Panc1 (cell line): ENCODE measurements at regions not wholly inside any gene's neighbourhood (a gene's known extent, or its start where the extent isn't known, plus 50 kb on each side); places are given as distances from the start of the nearest gene placed in this dataset.

Source experiments
- ATAC-seq: fragments of 200-7000 bp; cut with Tn5 transposase; 2 replicates; pipeline ENCODE4 v1.9.1; 2020; ENCODE audit warnings: mild to moderate bottlenecking, moderate library complexity
- BruUV-seq: library from RNA; stranded (reverse); fragments of 400-500 nt; replicated peaks from 2 replicates; lab custom pipeline; 2021; lab: Mats Ljungman, UMichigan
- CTCF ChIA-PET: fragments of 300-600 bp; sonication (Branson Sonifier 250); formaldehyde crosslinking; loops from one replicate; lab custom pipeline; 2022; ENCODE audit warnings: antibody characterized with exemption; lab: Charles Lee
- POLR2A ChIA-PET: fragments of 300-600 bp; sonication (Branson Sonifier 250); formaldehyde crosslinking; loops from one replicate; lab custom pipeline; 2022; ENCODE audit warnings: antibody characterized with exemption; lab: Charles Lee
- DNase-seq: peaks from one replicate; pipeline ENCODE4 v3.0.0-alpha.2; 2010; ENCODE audit warnings: low read depth, low spot score
- H3K27ac ChIP-seq: 2 replicates; pipeline ENCODE4 v1.5.1; 2011; ENCODE audit warnings: mild to moderate bottlenecking, low read length, inconsistent platforms
- H3K27me3 ChIP-seq: fragments of 200-500 bp; sonication (Bioruptor generic); 2 replicates; pipeline ENCODE4 v1.6.0; 2014; ENCODE audit warnings: low read length, inconsistent platforms; ENCODE audit not compliant: control insufficient read depth, insufficient read depth
- H3K36me3 ChIP-seq: fragments of 200-500 bp; sonication (Bioruptor generic); 2 replicates; pipeline ENCODE4 v1.5.1; 2014; ENCODE audit warnings: inconsistent platforms, mild to moderate bottlenecking, low read length, moderate library complexity; ENCODE audit not compliant: control insufficient read depth, insufficient read depth
- H3K4me1 ChIP-seq: 2 replicates; pipeline ENCODE4 v1.5.1; 2011; ENCODE audit warnings: inconsistent platforms, mild to moderate bottlenecking, low read length, moderate library complexity; ENCODE audit not compliant: control insufficient read depth, insufficient read depth
- H3K4me3 ChIP-seq, 2 experiments: 2 replicates each; pipeline ENCODE4 v1.5.1; 2011 to 2012; ENCODE audit warnings: low read depth in 2 of 2, low read length in 2 of 2, mild to moderate bottlenecking in 2 of 2, inconsistent platforms in 1 of 2, moderate library complexity in 1 of 2
- H3K9me3 ChIP-seq: fragments of 200-500 bp; sonication (Bioruptor generic); 2 replicates; pipeline ENCODE4 v1.5.1; 2014; ENCODE audit warnings: low read depth, mild to moderate bottlenecking, inconsistent platforms, low read length, moderate library complexity; ENCODE audit not compliant: control insufficient read depth, insufficient read depth
- POLR2AphosphoS5 ChIP-seq: IDR thresholded peaks from 2 replicates; pipeline ENCODE4 v1.6.1; 2012; ENCODE audit warnings: mild to moderate bottlenecking, low read depth, low read length, moderate library complexity
- SIN3A ChIP-seq: IDR thresholded peaks from 2 replicates; pipeline ENCODE4 v1.6.1; 2012; ENCODE audit warnings: low read depth, mild to moderate bottlenecking, low read length, moderate library complexity, borderline replicate concordance; ENCODE audit not compliant: insufficient read depth
- TCF7L2 ChIP-seq: IDR thresholded peaks from 2 replicates; pipeline ENCODE4 v1.6.1; 2011; ENCODE audit warnings: mild to moderate bottlenecking, low read depth, low read length, inconsistent platforms
- in situ Hi-C: cut with HindIII; loops from 2 replicates; pipeline ENCODE4 v1.10.0; 2016; ENCODE audit warnings: low sequenced_read_pairs, low pct_unique_long_range_greater_than_20kb
- intact Hi-C: fragments of 100-400 bp; cut with micrococcal nuclease; formaldehyde crosslinking; loops from one replicate; pipeline ENCODE4 v1.10.0; 2022; ENCODE audit not compliant: unreplicated experiment
- TF ChIP-seq, protein P1 (sequence below): fragments of 450-650 bp; IDR thresholded peaks from 2 replicates; pipeline ENCODE4 v1.5.1; 2017; ENCODE audit warnings: mild to moderate bottlenecking
- TF ChIP-seq, protein P2 (sequence below), 2 experiments: IDR thresholded peaks; 2 replicates each; pipeline ENCODE4 v1.6.1; 2011 to 2012; ENCODE audit warnings: low read depth in 2 of 2, control low read depth in 1 of 2, low read length in 1 of 2, mild to moderate bottlenecking in 1 of 2, moderate library complexity in 1 of 2; ENCODE audit not compliant: insufficient read depth in 1 of 2

DNA sequence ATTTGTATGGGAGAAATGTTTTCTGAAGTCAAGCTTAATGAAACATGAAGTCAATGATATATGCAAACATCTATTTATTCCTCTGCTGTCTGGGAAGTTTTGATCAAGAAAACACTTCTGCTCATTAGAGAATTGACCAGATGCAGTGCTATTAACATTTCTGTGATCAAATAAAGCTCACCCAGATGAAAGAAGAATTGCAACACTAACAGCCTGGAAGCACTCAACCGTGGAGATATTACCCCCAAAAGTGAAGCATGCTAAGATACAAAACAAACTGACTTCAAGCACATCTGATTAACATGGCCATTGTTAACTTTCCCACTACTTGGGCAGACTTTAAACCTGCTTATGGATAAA, 73.7 kb upstream of the GUCY1A1 start:
- Histone ChIP-seq H3K4me3 (no peak overlapping the region), H3K4me1 (no peaks in the 10 kb centered on the region), H3K9me3 (no peaks in the 10 kb centered on the region), H3K36me3 (no peaks in the 10 kb centered on the region), H3K27ac (no peak overlapping the region), H3K27me3 (no peaks in the 10 kb centered on the region)
- ATAC-seq (no peak), DNase-seq (no peak)
- POLR2A ChIA-PET: no interaction called here
- BruUV-seq: no TSS peak
- intact Hi-C loops: no loop called here
- CTCF ChIA-PET: no interaction called here
- in situ Hi-C loops: no loop called here
- TF ChIP-seq POLR2AphosphoS5 (no peak), TCF7L2 (no peak), SIN3A (no peak)
- TF ChIP-seq, protein P1, sequence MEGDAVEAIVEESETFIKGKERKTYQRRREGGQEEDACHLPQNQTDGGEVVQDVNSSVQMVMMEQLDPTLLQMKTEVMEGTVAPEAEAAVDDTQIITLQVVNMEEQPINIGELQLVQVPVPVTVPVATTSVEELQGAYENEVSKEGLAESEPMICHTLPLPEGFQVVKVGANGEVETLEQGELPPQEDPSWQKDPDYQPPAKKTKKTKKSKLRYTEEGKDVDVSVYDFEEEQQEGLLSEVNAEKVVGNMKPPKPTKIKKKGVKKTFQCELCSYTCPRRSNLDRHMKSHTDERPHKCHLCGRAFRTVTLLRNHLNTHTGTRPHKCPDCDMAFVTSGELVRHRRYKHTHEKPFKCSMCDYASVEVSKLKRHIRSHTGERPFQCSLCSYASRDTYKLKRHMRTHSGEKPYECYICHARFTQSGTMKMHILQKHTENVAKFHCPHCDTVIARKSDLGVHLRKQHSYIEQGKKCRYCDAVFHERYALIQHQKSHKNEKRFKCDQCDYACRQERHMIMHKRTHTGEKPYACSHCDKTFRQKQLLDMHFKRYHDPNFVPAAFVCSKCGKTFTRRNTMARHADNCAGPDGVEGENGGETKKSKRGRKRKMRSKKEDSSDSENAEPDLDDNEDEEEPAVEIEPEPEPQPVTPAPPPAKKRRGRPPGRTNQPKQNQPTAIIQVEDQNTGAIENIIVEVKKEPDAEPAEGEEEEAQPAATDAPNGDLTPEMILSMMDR: no peak
- TF ChIP-seq, protein P2, sequence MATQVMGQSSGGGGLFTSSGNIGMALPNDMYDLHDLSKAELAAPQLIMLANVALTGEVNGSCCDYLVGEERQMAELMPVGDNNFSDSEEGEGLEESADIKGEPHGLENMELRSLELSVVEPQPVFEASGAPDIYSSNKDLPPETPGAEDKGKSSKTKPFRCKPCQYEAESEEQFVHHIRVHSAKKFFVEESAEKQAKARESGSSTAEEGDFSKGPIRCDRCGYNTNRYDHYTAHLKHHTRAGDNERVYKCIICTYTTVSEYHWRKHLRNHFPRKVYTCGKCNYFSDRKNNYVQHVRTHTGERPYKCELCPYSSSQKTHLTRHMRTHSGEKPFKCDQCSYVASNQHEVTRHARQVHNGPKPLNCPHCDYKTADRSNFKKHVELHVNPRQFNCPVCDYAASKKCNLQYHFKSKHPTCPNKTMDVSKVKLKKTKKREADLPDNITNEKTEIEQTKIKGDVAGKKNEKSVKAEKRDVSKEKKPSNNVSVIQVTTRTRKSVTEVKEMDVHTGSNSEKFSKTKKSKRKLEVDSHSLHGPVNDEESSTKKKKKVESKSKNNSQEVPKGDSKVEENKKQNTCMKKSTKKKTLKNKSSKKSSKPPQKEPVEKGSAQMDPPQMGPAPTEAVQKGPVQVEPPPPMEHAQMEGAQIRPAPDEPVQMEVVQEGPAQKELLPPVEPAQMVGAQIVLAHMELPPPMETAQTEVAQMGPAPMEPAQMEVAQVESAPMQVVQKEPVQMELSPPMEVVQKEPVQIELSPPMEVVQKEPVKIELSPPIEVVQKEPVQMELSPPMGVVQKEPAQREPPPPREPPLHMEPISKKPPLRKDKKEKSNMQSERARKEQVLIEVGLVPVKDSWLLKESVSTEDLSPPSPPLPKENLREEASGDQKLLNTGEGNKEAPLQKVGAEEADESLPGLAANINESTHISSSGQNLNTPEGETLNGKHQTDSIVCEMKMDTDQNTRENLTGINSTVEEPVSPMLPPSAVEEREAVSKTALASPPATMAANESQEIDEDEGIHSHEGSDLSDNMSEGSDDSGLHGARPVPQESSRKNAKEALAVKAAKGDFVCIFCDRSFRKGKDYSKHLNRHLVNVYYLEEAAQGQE (IDR thresholded peaks at IDR 0.05; ENCODE audit: insufficient read depth in 1 of 2, low read depth in 2 of 2, low read length in 1 of 2): no peak

DNA sequence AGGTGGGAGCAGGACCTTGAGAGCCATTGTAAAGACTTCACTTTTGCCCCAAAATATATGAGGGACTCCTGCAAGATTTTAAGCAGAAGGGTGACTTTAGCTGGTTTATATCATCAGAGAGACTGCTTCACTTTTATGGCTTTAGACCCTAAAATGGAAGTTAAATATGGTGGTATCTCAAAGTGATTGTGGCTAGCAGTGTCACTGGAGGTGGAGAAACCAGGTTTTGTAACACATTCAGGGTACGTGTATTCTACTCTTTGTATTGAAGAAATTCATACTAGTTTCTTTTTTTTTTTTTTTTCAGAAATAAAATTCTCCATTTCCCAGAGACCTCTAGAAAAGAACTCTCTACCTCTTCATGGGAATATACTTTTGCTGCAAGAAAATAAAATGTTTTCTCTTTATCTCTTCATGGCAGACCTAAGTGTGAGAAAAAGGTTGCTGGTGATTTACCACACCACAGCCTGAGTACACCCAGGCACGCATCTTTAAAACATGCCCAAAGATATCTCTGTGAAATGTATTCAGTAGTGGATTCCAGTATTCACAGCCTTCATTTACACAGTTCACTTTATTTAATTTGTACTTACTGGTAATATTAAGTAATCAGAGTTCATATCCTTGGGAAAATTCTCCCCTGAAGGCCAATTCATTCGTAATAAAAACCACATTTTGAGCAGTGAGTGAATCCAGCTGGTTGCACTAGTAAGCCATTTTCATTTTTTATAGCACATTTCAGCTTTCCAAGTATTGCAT, 74.3 kb upstream of the GUCY1A1 start:
- DNase-seq (no peak), ATAC-seq (no peak)
- H3K27ac ChIP-seq: no peak overlapping the region
- no peaks in the 10 kb centered on the region for H3K9me3 ChIP-seq
- in situ Hi-C loops (no loop called here), intact Hi-C loops (no loop called here)
- H3K4me1 ChIP-seq: no peaks in the 10 kb centered on the region
- BruUV-seq: no TSS peak
- no peaks in the 10 kb centered on the region for H3K36me3 ChIP-seq
- CTCF ChIA-PET: no interaction called here
- TF ChIP-seq TCF7L2 (no peak), POLR2AphosphoS5 (no peak), SIN3A (no peak)
- TF ChIP-seq, protein P2 (IDR thresholded peaks at IDR 0.05; ENCODE audit: insufficient read depth in 1 of 2, low read depth in 2 of 2, low read length in 1 of 2): no peak
- TF ChIP-seq, protein P1: no peak
- H3K4me3 ChIP-seq: no peak overlapping the region
- H3K27me3 ChIP-seq: no peaks in the 10 kb centered on the region
- POLR2A ChIA-PET: no interaction called here
